ENCODE measurements at regions not wholly inside any gene's neighbourhood (a gene's known extent, or its start where the extent isn't known, plus 50 kb on each side); places are given as distances from the start of the nearest gene placed in this dataset.

DNA sequence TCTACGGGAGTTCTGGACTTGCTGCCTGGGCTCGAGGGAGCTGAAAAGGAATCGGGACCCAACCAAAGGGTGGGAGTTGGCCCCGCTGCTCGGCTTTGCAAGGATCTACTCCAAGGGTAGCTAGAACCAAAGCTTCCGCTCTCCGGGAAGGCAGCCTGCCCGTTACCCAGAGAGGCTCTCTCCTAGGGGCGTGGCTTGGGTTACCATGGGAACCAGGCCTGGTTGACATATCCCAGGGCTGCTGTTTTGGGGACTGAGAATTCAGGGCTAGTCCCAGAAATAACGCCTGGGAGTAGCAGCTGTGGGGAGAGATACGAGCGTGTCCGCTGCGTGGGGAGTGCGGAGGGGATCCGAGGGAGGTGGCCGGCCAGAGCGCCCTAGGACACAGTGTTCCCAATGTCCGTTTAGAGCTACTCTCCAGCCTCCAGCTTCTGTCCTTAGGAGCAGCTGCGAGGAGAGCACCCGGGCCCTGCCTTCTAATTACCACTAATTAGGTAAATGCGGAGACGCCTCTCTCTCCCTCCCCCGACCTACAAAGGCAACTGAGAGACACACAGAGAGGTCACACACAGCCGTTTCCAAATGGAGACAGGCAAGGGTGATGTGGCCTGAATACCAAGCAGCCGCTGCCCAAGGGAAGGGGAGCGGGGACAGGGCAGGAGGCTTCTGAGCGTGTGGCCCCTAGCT is 141.6 kb upstream of the CADM1 start:
- H3K27me3 ChIP-seq: peaks cover 40% of the 10 kb centered on the region
- no peak overlapping the region for H3K27ac ChIP-seq
- H3K4me3 ChIP-seq: no peak overlapping the region
- 73% methylated on average over 27 of the region's 28 CpGs for WGBS
- H3K36me3 ChIP-seq: no peaks in the 10 kb centered on the region
- no peaks in the 10 kb centered on the region for H3K9me3 ChIP-seq
- DNase-seq (ENCODE audit: low spot score in 2 of 2): no peak
- H3K4me1 ChIP-seq: no peaks in the 10 kb centered on the region
- TF ChIP-seq, protein P1, sequence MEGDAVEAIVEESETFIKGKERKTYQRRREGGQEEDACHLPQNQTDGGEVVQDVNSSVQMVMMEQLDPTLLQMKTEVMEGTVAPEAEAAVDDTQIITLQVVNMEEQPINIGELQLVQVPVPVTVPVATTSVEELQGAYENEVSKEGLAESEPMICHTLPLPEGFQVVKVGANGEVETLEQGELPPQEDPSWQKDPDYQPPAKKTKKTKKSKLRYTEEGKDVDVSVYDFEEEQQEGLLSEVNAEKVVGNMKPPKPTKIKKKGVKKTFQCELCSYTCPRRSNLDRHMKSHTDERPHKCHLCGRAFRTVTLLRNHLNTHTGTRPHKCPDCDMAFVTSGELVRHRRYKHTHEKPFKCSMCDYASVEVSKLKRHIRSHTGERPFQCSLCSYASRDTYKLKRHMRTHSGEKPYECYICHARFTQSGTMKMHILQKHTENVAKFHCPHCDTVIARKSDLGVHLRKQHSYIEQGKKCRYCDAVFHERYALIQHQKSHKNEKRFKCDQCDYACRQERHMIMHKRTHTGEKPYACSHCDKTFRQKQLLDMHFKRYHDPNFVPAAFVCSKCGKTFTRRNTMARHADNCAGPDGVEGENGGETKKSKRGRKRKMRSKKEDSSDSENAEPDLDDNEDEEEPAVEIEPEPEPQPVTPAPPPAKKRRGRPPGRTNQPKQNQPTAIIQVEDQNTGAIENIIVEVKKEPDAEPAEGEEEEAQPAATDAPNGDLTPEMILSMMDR (IDR thresholded peaks at IDR 0.05): no peak
- TF ChIP-seq POLR2AphosphoS5 (IDR thresholded peaks at IDR 0.05) (no peak), EP300 (IDR thresholded peaks at IDR 0.05) (no peak), POLR2A (IDR thresholded peaks at IDR 0.05) (no peak)

DNA sequence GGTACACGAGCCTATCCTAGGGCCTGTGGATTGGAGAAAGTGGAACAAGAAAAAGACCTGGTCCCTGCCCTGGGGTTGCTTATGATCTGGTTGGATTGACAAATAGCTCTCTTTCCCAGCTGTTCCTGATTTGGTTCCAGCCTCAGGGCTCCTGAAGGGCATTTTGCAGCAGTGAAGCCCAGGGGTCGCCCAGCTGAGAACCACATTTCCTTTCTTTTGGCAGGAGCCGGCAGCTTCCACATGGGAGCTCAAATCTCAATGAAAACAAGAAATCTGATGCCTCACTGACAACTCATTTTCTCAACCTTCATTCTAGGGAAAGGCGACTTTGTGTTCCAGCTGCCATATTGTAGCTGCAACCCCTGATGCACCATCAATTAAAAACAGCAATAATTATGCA is 140.6 kb upstream of the CADM1 start:
- H3K9me3 ChIP-seq: no peaks in the 10 kb centered on the region
- no peak overlapping the region for H3K27ac ChIP-seq
- H3K4me1 ChIP-seq: no peaks in the 10 kb centered on the region
- peaks cover 47% of the 10 kb centered on the region for H3K27me3 ChIP-seq
- no peak overlapping the region for H3K4me3 ChIP-seq
- no peaks in the 10 kb centered on the region for H3K36me3 ChIP-seq
- 61% methylated on average over 4 of the region's 4 CpGs for WGBS
- DNase-seq (ENCODE audit: low spot score in 2 of 2): no peak
- TF ChIP-seq POLR2AphosphoS5 (IDR thresholded peaks at IDR 0.05) (no peak), EP300 (IDR thresholded peaks at IDR 0.05) (no peak)
- TF ChIP-seq, protein P1 (IDR thresholded peaks at IDR 0.05): no peak

DNA sequence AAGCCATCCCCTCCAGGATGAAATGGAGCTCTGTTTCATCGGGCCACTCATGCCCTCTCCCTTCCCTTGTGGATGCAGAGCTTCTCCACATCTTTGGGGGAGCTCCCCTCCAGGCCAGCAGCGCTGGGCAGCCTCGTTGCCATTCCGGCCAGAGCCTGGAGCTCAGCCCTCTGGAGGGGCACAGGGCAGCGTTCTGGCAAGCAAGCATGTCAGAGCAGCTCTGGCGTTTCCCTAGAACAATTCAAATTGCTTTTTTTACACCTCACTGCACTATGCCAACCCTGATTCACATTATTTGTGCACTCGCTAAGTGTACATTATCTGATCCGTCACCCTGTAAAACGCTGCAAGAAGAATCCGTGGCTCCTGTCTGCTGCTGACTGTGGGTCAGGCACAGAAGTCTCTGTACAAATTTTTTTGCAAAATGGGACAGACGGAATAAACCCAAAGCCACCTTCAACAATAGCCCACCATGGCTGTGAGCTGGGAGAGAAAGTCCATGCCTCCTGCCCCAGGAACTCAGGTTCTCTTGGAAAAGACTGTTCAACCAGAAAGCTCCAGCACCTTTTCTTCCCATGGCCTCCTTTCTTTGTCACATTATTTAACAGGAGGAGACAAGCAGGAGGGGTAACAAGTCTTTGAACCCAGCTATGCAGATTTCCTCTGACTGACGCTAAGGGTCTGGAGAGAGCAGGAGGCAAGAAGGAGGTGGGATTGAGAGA is 139.5 kb upstream of the CADM1 start:
- WGBS: 84% methylated on average over 12 of the region's 12 CpGs
- no peak overlapping the region for H3K4me3 ChIP-seq
- TF ChIP-seq POLR2AphosphoS5 (IDR thresholded peaks at IDR 0.05) (no peak), EP300 (IDR thresholded peaks at IDR 0.05) (no peak), POLR2A (IDR thresholded peaks at IDR 0.05) (no peak)
- TF ChIP-seq, protein P1 (IDR thresholded peaks at IDR 0.05): no peak

DNA sequence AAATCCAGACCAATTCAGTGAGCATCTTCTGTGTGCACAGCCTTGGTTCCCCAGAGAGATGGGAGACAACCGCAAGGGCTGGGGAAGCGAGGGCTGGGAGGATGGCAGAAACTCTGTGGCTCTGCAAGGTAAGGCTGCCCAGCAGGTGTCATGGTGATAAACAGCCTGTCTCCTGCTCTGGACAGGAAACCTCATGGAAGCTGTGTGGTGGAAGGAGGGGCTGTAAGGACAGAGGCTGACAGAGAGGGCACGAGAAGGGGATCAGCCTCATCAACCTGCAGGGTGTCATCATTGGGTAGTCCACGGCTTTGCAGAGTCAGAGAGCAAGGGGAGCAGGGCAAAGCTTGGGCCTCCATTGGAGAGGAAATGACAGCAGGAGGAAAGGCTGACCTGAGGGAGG is 138.4 kb upstream of the CADM1 start:
- WGBS: 75% methylated on average over 4 of the region's 4 CpGs
- H3K4me3 ChIP-seq: no peak overlapping the region
- peaks cover 52% of the 10 kb centered on the region for H3K27me3 ChIP-seq
- no peak for DNase-seq (ENCODE audit: low spot score in 2 of 2)
- H3K4me1 ChIP-seq: no peaks in the 10 kb centered on the region
- TF ChIP-seq POLR2A (IDR thresholded peaks at IDR 0.05) (no peak), EP300 (IDR thresholded peaks at IDR 0.05) (no peak), POLR2AphosphoS5 (IDR thresholded peaks at IDR 0.05) (no peak)
- TF ChIP-seq, protein P1 (IDR thresholded peaks at IDR 0.05): no peak
- no peaks in the 10 kb centered on the region for H3K36me3 ChIP-seq
- H3K9me3 ChIP-seq: no peaks in the 10 kb centered on the region
- H3K27ac ChIP-seq: no peak overlapping the region

More for the DNA sequence above, 139.5 kb upstream of the CADM1 start:
- H3K4me1 ChIP-seq: no peaks in the 10 kb centered on the region
- no peak for DNase-seq (ENCODE audit: low spot score in 2 of 2)
- H3K27ac ChIP-seq: no peak overlapping the region
- H3K9me3 ChIP-seq: no peaks in the 10 kb centered on the region
- no peaks in the 10 kb centered on the region for H3K36me3 ChIP-seq
- peaks cover 52% of the 10 kb centered on the region for H3K27me3 ChIP-seq

DNA sequence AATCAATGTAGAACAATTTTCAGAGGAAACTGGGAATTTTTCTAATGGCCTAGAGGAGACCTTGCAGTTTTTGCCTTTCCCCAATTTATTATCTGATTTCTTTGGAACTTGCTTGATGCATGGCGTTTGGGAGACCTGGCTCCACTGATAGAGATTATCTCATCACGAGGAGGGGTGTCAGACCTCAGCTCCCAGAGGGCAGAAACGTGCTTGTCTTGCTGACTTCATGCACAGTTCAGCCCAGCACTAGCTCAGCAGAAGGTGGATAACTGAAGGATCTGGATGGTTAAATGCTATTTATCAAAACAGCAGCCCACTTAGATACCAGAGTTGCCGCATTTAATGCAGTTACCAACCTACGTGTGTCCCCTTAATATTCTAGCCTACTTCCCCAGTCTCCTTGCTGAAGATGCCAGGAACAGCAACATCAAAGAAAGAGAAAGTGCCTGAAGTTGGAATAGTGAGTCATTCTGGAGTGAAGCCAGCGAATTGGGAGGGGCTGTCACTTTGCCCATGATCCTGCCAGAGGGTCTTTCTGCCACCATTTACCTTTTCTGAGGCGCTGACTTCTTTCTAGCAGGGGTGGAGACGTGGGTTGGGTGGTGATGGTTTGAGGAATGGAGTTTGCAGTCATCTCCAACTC is 133.5 kb upstream of the CADM1 start:
- 41% methylated on average over 8 of the region's 8 CpGs for WGBS
- Histone ChIP-seq H3K4me3 (no peak overlapping the region), H3K27me3 (peaks cover 14% of the 10 kb centered on the region), H3K36me3 (no peaks in the 10 kb centered on the region), H3K9me3 (no peaks in the 10 kb centered on the region), H3K27ac (no peak overlapping the region), H3K4me1 (no peaks in the 10 kb centered on the region)
- no peak for DNase-seq (ENCODE audit: low spot score in 2 of 2)
- TF ChIP-seq POLR2AphosphoS5 (IDR thresholded peaks at IDR 0.05): no peak
- TF ChIP-seq, protein P1 (IDR thresholded peaks at IDR 0.05): no peak
- no peak for TF ChIP-seq EP300 (IDR thresholded peaks at IDR 0.05)
- no peak for TF ChIP-seq POLR2A (IDR thresholded peaks at IDR 0.05)

Measured in suprapubic skin (tissue), 4 donors.